GM20431 (cell line): ENCODE measurements at regions not wholly inside any gene's neighbourhood (a gene's known extent, or its start where the extent isn't known, plus 50 kb on each side); places are given as distances from the start of the nearest gene placed in this dataset.

Experiments
- in situ Hi-C: fragments of 300-500 bp; cut with MseI, MboI; formaldehyde crosslinking; loops from one replicate; pipeline ENCODE4 v1.15.0; 2020; ENCODE audit warnings: low sequenced_read_pairs; ENCODE audit not compliant: unreplicated experiment

GRCh38 chr2:41768310-41768709, 279.5 kb upstream of the PKDCC start:
- in situ Hi-C loops: no loop called here

GRCh38 chr2:41771710-41772109, 276.1 kb upstream of the PKDCC start:
- in situ Hi-C loops: no loop called here

- in situ Hi-C loops: no loop called here
These were observed 275.1 kb upstream of the PKDCC start for GRCh38 chr2:41772697-41773096.

- in situ Hi-C loops: no loop called here
These were observed 273.7 kb upstream of the PKDCC start for GRCh38 chr2:41774011-41774605.

GRCh38 chr2:41775366-41776025, 272.3 kb upstream of the PKDCC start:
- in situ Hi-C loops: loop anchor here (25.0 kb wide), 2 partner anchors 363 to 1863 kb away; no protein-coding TSS in a partner anchor

DNA sequence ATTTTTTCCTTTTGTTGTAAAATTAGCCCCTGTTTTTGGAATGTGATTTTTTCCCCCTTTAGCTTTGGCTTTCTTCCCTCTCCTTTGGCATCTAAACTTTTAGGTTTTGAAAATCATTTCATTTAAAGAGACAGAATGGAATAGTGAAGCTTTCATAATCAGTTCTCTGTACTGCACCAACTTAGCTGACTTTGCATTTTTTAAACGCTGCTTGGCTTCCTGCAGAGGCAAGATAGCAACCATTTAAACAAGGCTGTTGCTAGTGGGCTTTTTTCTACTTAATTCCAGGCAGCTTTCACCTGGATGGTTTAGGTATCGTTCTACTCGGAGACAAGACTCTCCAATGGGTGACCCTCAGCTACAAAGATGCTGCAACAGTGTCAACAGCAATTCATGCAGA, 267.9 kb upstream of the PKDCC start:
- in situ Hi-C loops: loop anchor here (25.0 kb wide), 2 partner anchors 368 to 1868 kb away; no protein-coding TSS in a partner anchor

DNA sequence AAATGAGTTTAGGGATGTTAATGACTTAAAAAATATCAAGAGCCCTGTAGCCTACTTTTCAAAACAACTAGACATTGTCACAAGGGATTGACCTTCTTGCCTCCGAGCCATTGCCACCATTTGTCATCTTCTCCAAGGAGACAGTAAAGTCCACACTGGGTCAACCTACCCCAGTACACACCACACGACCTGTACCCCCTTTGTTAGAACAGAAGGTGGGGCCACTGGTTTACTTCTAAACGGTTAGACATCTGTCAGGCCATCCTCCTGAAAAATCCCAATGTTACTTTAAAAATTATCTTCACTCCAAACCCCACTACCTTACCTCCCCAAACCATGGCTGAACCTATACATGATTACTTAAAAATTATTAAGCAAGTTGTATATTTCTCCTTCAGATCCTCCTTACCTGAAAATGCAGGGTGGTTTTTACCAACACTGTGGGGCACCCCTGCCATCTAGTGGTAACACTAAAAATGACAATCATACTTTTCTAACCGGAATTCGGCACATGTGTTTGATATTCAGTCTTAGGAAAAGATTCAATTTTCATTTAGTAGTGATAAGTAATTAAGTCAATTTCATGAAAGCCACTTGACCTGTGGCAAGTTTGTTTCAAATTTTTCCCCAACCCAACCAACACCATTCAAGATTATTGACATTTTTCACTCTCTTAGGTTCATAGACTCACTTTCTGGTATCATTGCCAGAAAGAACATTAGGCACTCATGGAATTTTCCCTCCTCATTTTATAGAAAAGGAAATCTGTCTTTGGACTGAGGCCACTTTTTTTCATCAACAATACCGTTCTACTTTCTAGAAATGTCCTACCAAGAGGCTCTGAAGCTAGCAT, 265.3 kb upstream of the PKDCC start:
- in situ Hi-C loops: loop anchor here (25.0 kb wide), 2 partner anchors 370 to 1870 kb away; no protein-coding TSS in a partner anchor

- in situ Hi-C loops: loop anchor here (25.0 kb wide), 2 partner anchors 372 to 1872 kb away; no protein-coding TSS in a partner anchor
These were observed 263.3 kb upstream of the PKDCC start for GRCh38 chr2:41784496-41784895.

- in situ Hi-C loops: loop anchor here (25.0 kb wide), 2 partner anchors 373 to 1873 kb away; no protein-coding TSS in a partner anchor
These were observed 262.4 kb upstream of the PKDCC start for GRCh38 chr2:41785251-41786022.

- in situ Hi-C loops: loop anchor here (25.0 kb wide), 2 partner anchors 379 to 1879 kb away; no protein-coding TSS in a partner anchor
These were observed 256.3 kb upstream of the PKDCC start for GRCh38 chr2:41791523-41791922.

GRCh38 chr2:41803361-41803760, 244.5 kb upstream of the PKDCC start:
- in situ Hi-C loops: no loop called here

DNA sequence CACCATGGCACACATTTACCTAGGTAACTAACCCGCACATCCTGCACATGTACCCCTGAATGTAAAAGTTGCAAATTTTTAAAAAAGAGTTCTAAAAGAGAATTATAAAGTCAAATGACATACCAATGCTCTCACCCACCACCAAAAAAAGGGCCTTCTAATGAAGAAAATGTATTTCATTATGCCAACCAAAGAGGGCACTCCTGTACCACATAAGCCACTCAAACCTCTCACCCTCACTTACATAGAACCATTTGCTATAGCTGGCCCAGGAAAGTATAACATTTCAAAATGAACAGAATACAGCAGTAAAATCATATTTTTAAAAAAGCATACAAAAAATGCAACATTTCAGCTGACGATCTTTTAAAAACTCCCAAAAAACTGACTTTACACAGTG, 241.5 kb upstream of the PKDCC start:
- in situ Hi-C loops: no loop called here

- in situ Hi-C loops: no loop called here
These were observed 226.7 kb upstream of the PKDCC start for GRCh38 chr2:41821167-41821566.

DNA sequence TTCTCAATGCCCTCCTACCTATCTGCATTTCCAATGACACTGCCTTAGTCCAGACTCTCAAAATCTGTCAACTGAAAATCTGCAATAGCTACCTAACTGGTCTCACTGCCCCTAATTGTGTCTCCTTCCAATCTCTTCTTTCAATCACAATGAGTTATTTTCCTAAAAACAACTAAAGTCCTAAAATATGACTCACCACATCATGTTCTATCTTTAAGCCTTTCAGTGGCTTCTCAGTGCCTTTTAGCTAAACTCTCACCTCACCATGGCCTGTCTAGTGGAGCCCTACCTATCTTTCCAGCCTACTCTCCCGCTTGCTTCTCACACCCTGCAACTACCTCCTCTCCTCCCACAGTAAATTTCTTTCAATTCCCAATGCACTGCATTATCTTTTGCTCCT, 220.9 kb upstream of the PKDCC start:
- in situ Hi-C loops: no loop called here

GRCh38 chr2:41827354-41827971, 220.4 kb upstream of the PKDCC start:
- in situ Hi-C loops: no loop called here

DNA sequence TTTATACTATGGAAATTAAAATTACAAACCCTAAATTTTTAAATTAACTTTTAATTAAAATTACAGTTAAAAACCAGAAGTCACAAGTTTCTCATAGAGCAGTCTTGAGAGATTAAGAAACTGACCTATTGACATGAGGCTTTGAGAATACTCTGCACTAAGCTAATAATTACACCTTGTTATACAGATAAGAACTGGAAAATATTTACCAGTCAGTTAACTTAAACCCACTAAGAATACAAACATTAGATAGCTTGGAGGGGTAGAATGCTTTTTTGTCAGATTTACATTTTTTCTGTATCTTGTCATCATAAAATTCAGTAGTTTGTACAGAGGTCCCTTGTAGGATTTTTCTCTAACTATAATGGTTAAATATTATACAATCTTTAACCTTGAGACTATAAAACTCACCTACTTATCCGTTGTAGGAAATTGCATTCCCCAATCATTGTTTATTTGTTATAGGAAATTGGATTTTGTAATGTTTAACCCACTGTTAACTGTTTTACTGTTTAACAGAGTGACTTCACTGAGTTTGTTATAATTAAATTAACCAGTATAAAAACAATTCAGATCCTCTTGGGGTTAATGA, 219.7 kb upstream of the PKDCC start:
- in situ Hi-C loops: no loop called here

- in situ Hi-C loops: no loop called here
These were observed 218.8 kb upstream of the PKDCC start for GRCh38 chr2:41829052-41829451.

DNA sequence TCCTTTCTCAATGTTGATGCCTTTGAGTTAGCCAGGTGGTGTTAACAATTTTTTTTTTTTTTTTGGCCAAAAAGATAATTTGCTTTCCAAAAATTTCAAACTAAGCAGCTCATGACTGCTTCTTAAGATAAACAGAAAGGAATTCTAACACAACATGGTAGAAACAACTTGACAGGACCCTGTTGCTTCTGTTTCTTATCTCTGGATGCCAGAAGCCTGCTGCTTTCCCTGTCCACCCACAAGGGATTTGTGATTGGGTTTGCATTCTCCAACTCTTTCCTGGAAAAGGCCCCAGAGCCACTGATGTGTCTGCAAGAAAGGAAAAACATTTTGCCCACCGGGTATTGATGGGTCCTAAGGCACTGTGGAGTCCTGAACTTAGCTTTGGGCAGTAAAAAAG, 217.2 kb upstream of the PKDCC start:
- in situ Hi-C loops: no loop called here

DNA sequence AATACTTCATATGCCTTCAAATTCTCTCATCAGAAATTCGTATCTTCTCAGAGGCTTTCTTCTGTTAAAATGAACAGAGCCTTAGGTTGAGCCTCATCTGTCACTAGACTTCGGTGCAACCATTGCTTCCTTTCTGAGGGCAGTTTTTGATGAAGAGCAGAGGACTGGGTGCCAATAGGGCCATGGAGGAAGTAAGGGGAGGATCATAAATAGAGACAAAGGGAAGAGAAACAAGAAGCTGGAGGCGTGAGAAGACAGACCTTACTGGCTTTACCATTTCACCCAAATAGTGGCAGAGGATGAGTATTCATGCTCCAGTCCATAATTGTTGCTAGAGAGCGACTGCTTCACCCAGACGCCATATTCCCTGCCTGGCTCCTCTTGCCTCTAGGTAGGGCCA, 215.6 kb upstream of the PKDCC start:
- in situ Hi-C loops: no loop called here
